Activated B cell treated with CpG ODN at 0.5 μM for 24 hours (primary cell): ENCODE measurements at regions not wholly inside any gene's neighbourhood (a gene's known extent, or its start where the extent isn't known, plus 50 kb on each side); places are given as distances from the start of the nearest gene placed in this dataset.

ENCODE experiments used
- ATAC-seq: fragments of 200-7000 bp; cut with Tn5 transposase; one replicate; pipeline ENCODE4 v1.10.0; 2021; ENCODE audit warnings: low read depth, mild to moderate bottlenecking, moderate library complexity
- CTCF ChIA-PET: fragments of 350-600 bp; sonication (Branson Sonifier 250); formaldehyde crosslinking; loops from one replicate; lab custom pipeline; 2021; ENCODE audit warnings: antibody characterized with exemption; lab: Charles Lee
- POLR2A ChIA-PET: fragments of 350-600 bp; sonication (Branson Sonifier 250); formaldehyde crosslinking; loops from one replicate; lab custom pipeline; 2021; ENCODE audit warnings: antibody characterized with exemption; lab: Charles Lee
- DNase-seq: peaks from one replicate; pipeline ENCODE4 v3.0.0; 2022
- H3K27ac Mint-ChIP-seq: one replicate; pipeline ENCODE4 v1.8.0; 2020; ENCODE audit warnings: mixed read lengths
- H3K27me3 Mint-ChIP-seq: one replicate; pipeline ENCODE4 v1.8.0; 2021; ENCODE audit warnings: mixed read lengths
- H3K36me3 Mint-ChIP-seq: one replicate; pipeline ENCODE4 v1.8.0; 2021; ENCODE audit warnings: low read depth, mixed read lengths
- H3K4me1 Mint-ChIP-seq: one replicate; pipeline ENCODE4 v1.8.0; 2021; ENCODE audit warnings: mixed read lengths
- H3K4me3 Mint-ChIP-seq: one replicate; pipeline ENCODE4 v1.8.0; 2020; ENCODE audit warnings: mild to moderate bottlenecking, mixed read lengths
- H3K9me3 Mint-ChIP-seq: one replicate; pipeline ENCODE4 v1.8.0; 2020; ENCODE audit warnings: mixed read lengths
- intact Hi-C: fragments of 100-400 bp; cut with micrococcal nuclease; formaldehyde crosslinking; loops from one replicate; pipeline ENCODE4 v1.15.1; 2024
- TF ChIP-seq, protein P1 (sequence below): fragments of 200-600 bp; IDR thresholded peaks from one replicate; pipeline ENCODE4 v1.8.0; 2022; ENCODE audit warnings: antibody characterized with exemption, mild to moderate bottlenecking

DNA sequence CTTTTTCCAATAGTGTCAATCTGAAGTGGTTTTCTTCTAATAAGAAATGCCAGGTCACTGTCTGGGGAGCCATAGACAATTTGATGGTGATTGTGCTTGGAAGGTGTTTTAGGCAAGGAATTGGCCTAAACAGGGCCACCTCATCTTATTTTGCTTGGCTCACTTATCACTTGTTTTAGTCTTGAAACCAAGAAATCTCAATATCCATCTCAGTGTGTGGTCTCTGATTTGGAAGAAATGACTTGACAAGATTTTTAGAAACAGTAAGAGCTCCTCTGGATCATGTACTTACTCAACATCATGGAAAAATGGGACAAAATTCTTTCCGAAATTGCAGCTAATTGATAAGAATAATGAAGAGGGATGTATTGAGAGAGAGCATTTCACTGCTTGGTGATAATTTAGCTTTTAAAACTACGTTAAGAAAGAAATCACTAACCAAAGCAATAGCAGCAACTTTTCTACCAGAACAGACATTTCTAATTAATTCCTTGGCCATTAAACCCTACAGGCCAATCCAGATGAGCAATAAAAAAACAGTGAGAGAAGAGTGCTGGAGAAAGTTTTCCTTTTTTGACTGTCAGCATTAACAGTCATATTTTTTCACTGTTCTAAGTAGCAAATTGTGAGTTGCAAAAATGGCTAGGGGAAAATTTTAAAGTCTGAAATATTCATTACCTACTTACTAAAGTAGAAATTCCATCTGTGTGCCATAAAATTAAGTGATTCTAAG is 157.3 kb downstream of the AEBP2 start:
- ATAC-seq (no peak), DNase-seq (no peak)
- H3K27ac Mint-ChIP-seq = no peak overlapping the region
- no peaks in the 10 kb centered on the region for H3K27me3 Mint-ChIP-seq
- H3K4me3 Mint-ChIP-seq = no peak overlapping the region
- no peaks in the 10 kb centered on the region for H3K4me1 Mint-ChIP-seq
- TF ChIP-seq, protein P1, sequence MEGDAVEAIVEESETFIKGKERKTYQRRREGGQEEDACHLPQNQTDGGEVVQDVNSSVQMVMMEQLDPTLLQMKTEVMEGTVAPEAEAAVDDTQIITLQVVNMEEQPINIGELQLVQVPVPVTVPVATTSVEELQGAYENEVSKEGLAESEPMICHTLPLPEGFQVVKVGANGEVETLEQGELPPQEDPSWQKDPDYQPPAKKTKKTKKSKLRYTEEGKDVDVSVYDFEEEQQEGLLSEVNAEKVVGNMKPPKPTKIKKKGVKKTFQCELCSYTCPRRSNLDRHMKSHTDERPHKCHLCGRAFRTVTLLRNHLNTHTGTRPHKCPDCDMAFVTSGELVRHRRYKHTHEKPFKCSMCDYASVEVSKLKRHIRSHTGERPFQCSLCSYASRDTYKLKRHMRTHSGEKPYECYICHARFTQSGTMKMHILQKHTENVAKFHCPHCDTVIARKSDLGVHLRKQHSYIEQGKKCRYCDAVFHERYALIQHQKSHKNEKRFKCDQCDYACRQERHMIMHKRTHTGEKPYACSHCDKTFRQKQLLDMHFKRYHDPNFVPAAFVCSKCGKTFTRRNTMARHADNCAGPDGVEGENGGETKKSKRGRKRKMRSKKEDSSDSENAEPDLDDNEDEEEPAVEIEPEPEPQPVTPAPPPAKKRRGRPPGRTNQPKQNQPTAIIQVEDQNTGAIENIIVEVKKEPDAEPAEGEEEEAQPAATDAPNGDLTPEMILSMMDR = no peak
- no peaks in the 10 kb centered on the region for H3K9me3 Mint-ChIP-seq
- ChIA-PET POLR2A (no interaction called here), CTCF (no interaction called here)
- intact Hi-C loops = no loop called here
- H3K36me3 Mint-ChIP-seq = no peaks in the 10 kb centered on the region

DNA sequence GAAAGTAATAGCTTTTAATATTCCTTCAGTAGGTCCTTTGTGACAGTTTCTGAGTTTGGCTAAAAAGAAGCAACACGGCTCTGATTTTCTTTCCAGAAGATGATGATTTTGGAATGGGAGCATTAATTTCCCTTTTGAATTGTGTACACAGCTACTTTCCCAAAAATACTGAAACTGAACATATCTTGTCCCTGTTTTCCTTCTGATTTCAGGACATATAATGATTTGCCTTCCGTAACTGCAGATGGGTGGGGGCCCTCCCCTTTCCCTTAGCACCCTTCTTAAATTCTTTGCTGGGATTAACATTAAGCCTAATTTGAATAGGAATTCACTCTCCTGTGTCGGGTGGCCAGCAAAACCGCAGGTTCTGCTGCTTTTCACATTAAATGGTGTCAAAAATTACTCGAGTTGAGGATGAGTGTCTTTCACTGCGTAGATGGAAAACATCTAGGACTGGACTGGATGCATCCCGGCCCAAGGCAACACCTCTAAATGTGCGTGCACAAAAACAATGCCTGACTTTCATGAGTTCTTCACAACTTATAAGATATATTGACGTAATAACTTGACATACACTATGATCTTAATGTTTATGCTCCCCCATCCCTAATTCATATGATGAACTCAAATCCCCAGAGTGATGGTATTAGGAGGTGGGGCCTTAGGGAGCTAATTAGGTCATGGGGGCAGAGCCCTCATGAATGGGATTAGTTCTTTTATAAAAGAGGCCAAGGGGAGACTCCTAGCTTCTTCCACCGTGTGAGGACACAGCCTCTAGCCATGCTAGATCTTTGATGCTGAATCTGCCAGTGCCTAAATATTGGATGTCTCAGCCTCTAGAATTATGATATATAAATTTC is 158.1 kb downstream of the AEBP2 start:
- Mint-ChIP-seq H3K4me3 (no peak overlapping the region), H3K27me3 (no peaks in the 10 kb centered on the region), H3K4me1 (no peaks in the 10 kb centered on the region), H3K27ac (no peak overlapping the region), H3K9me3 (no peaks in the 10 kb centered on the region), H3K36me3 (no peaks in the 10 kb centered on the region)
- intact Hi-C loops = no loop called here
- no peak for ATAC-seq
- CTCF ChIA-PET = no interaction called here
- POLR2A ChIA-PET = no interaction called here
- DNase-seq = no peak
- TF ChIP-seq, protein P1 = no peak

DNA sequence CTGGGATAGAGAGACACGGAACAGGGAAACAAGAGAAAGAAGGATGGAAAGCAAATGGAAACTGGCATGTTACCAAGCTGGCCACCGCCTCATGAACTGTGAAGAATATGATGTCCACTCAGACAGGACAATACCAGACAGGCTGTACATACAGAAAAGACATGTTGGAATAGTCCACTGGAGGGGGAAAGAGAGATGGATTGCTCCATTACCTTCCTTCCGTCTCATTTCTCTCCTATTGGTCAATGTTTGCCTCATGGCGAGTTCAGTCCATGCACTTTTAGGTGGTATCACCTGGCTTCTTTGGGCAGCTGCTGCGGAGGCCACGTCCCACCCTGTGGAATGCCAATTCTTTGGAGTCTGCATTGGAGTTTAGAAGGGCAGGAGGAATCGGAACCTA is 166.4 kb downstream of the AEBP2 start:
- POLR2A ChIA-PET = no interaction called here
- no peak for ATAC-seq
- H3K27me3 Mint-ChIP-seq = no peaks in the 10 kb centered on the region
- TF ChIP-seq, protein P1 = no peak
- H3K9me3 Mint-ChIP-seq = peaks cover 4% of the 10 kb centered on the region
- H3K4me3 Mint-ChIP-seq = no peak overlapping the region
- H3K27ac Mint-ChIP-seq = no peak overlapping the region
- intact Hi-C loops = no loop called here
- H3K4me1 Mint-ChIP-seq = no peaks in the 10 kb centered on the region
- no peak for DNase-seq
- CTCF ChIA-PET = no interaction called here
- peaks cover 1% of the 10 kb centered on the region for H3K36me3 Mint-ChIP-seq

DNA sequence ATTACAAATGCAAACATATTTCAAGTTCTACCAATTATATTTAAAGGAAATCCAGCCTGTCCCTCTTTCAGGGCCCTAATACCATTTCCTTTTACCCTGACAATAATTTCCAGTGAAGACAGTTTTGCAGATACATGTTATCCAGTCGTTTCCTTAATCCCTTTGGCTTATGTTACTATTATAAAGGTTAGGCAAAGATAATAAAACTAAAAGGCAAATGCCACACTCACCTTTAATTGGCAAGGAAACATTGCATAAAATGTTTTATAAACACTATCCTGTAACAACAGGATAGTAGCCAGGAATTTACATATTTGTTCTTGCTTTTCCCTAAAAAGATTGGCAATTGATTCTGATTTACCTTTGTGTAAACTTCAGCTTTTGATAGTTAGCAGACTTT is 168.7 kb downstream of the AEBP2 start:
- ChIA-PET POLR2A (no interaction called here), CTCF (no interaction called here)
- Mint-ChIP-seq H3K9me3 (peaks cover 10% of the 10 kb centered on the region), H3K4me3 (no peak overlapping the region), H3K27me3 (no peaks in the 10 kb centered on the region), H3K27ac (no peak overlapping the region), H3K36me3 (peaks cover 5% of the 10 kb centered on the region), H3K4me1 (no peaks in the 10 kb centered on the region)
- TF ChIP-seq, protein P1 = no peak
- DNase-seq = no peak
- no peak for ATAC-seq
- intact Hi-C loops = no loop called here

DNA sequence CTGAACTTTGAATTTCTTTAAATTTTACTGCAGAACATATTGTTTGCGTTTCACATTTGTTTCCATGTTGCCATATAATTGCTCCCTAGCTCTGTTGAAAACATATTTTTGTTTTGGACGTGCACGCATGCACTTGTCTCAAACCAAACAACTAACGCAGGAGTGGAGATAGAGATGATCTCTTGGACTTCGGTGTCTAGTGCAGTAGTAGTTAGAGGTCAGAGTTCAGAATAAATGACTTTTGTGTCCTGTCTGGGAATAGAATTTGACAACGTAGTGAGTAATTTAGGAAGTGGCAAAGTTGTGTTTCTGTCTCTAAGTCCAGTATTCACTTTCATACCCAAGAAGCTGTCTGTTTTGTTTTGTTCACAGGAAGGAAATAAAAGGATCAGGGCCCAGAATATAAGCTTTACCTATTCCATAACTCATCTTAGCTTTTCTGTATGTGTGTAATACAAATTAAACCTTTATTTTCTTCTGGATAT is 173.8 kb downstream of the AEBP2 start:
- Mint-ChIP-seq H3K27me3 (no peaks in the 10 kb centered on the region), H3K27ac (no peak overlapping the region), H3K4me3 (no peak overlapping the region), H3K9me3 (peaks cover 6% of the 10 kb centered on the region), H3K36me3 (peaks cover 5% of the 10 kb centered on the region), H3K4me1 (peaks cover 3% of the 10 kb centered on the region)
- ChIA-PET POLR2A (no interaction called here), CTCF (no interaction called here)
- intact Hi-C loops = no loop called here
- TF ChIP-seq, protein P1 = no peak
- ATAC-seq (no peak), DNase-seq (no peak)
